B cell (primary cell): ENCODE measurements at regions not wholly inside any gene's neighbourhood (a gene's known extent, or its start where the extent isn't known, plus 50 kb on each side); places are given as distances from the start of the nearest gene placed in this dataset.

Source experiments
- ATAC-seq: fragments of 200-7000 bp; cut with Tn5 transposase; one replicate; pipeline ENCODE4 v1.10.0; 2021; ENCODE audit warnings: low read depth, mild to moderate bottlenecking, moderate number of reproducible peaks, moderate library complexity
- CTCF ChIA-PET: fragments of 350-600 bp; sonication (Branson Sonifier 250); formaldehyde crosslinking; loops from one replicate; lab custom pipeline; 2021; ENCODE audit warnings: antibody characterized with exemption, inconsistent platforms; lab: Charles Lee
- POLR2A ChIA-PET: fragments of 350-600 bp; sonication (Branson Sonifier 250); formaldehyde crosslinking; loops from one replicate; lab custom pipeline; 2021; ENCODE audit warnings: antibody characterized with exemption; lab: Charles Lee
- DNase-seq: peaks from one replicate; pipeline ENCODE4 v3.0.0; 2013
- H2AFZ ChIP-seq: 2 replicates; pipeline ENCODE4 v1.6.1; 2012; ENCODE audit warnings: mild to moderate bottlenecking, low read depth, low read length; ENCODE audit not compliant: insufficient read depth, poor library complexity, severe bottlenecking
- H3K27ac ChIP-seq, 2 donors: 1 replicate in 1 of 2; 2 replicates in 1 of 2; pipeline ENCODE4 v1.5.1; 2012 to 2013; ENCODE audit warnings: low read length in 2 of 2, mild to moderate bottlenecking in 2 of 2, moderate library complexity in 1 of 2
- H3K27me3 ChIP-seq, 4 experiments: fragments of 200-600 bp in 1 of 4; sonication (generic) in 1 of 4; replicated peaks in 1 of 4; 1 replicate in 2 of 4; 2 replicates in 2 of 4; pipeline versions ENCODE4 v1.6.1 to v1.7.0; 2013 to 2016; ENCODE audit warnings: low read length in 3 of 4, mild to moderate bottlenecking in 2 of 4, mixed read lengths in 1 of 4, moderate library complexity in 1 of 4; ENCODE audit not compliant: insufficient read depth in 4 of 4, control insufficient read depth in 3 of 4; ENCODE audit errors: control extremely low read depth in 1 of 4
- H3K36me3 ChIP-seq, 2 experiments: replicated peaks in 1 of 2; 1 replicate in 1 of 2; 2 replicates in 1 of 2; pipeline versions ENCODE4 v1.6.1 to v1.7.1; 2013; ENCODE audit warnings: low read length in 1 of 2; ENCODE audit not compliant: insufficient read depth in 2 of 2, control insufficient read depth in 1 of 2; ENCODE audit errors: control extremely low read depth in 1 of 2, extremely low read depth in 1 of 2
- H3K4me1 ChIP-seq, 2 donors: fragments of 200-600 bp in 1 of 2; sonication (generic) in 1 of 2; 1 replicate in 1 of 2; 2 replicates in 1 of 2; pipeline versions ENCODE4 v1.5.1 to v1.6.1; 2013 to 2017; ENCODE audit warnings: low read length in 2 of 2; ENCODE audit not compliant: control insufficient read depth in 2 of 2, insufficient read depth in 2 of 2
- H3K4me2 ChIP-seq: replicated peaks from 2 replicates; pipeline ENCODE3; 2012; ENCODE audit warnings: mild to moderate bottlenecking, low read depth, low read length; ENCODE audit not compliant: poor library complexity, severe bottlenecking
- H3K4me3 ChIP-seq, 5 experiments: fragments of 200-600 bp in 1 of 5; sonication (generic) in 1 of 5; 1 replicate in 3 of 5; 2 replicates in 2 of 5; pipeline versions ENCODE4 v1.5.1 to v1.7.0; 2011 to 2016; ENCODE audit warnings: low read length in 4 of 5, mild to moderate bottlenecking in 4 of 5, low read depth in 2 of 5, control low read depth in 1 of 5, moderate library complexity in 1 of 5; ENCODE audit not compliant: insufficient read depth in 1 of 5; ENCODE audit errors: control extremely low read depth in 1 of 5, extremely low read depth in 1 of 5
- H3K79me2 ChIP-seq: fragments of 200-600 bp; sonication (generic); one replicate; pipeline ENCODE4 v1.6.0; 2016; ENCODE audit warnings: low read length; ENCODE audit not compliant: control insufficient read depth, insufficient read depth
- H3K9ac ChIP-seq: fragments of 200-600 bp; sonication (generic); 2 replicates; pipeline ENCODE4 v1.6.1; 2017; ENCODE audit warnings: mild to moderate bottlenecking, low read length, moderate library complexity
- H3K9me3 ChIP-seq, 3 donors: one replicate each; pipeline versions ENCODE4 v1.6.1 to v1.7.1; 2013; ENCODE audit warnings: low read length in 2 of 3; ENCODE audit not compliant: control insufficient read depth in 2 of 3, insufficient read depth in 1 of 3; ENCODE audit errors: control extremely low read depth in 1 of 3
- H4K20me1 ChIP-seq: 2 replicates; pipeline ENCODE4 v1.6.0; 2012; ENCODE audit warnings: mild to moderate bottlenecking, low read length; ENCODE audit not compliant: insufficient read depth, control insufficient read depth, poor library complexity, severe bottlenecking
- H3K27ac Mint-ChIP-seq: one replicate; pipeline ENCODE4 v1.8.0; 2021; ENCODE audit warnings: mixed read lengths
- H3K27me3 Mint-ChIP-seq: one replicate; pipeline ENCODE4 v1.8.0; 2021; ENCODE audit warnings: mixed read lengths
- H3K4me1 Mint-ChIP-seq: one replicate; pipeline ENCODE4 v1.8.0; 2021; ENCODE audit warnings: mixed read lengths
- H3K4me3 Mint-ChIP-seq: one replicate; pipeline ENCODE4 v1.8.0; 2021; ENCODE audit warnings: mixed read lengths
- H3K9me3 Mint-ChIP-seq: one replicate; pipeline ENCODE4 v1.8.0; 2022; ENCODE audit warnings: mixed read lengths; ENCODE audit not compliant: insufficient read depth
- CTCF ChIP-seq: fragments of 200-600 bp; IDR thresholded peaks from one replicate; pipeline ENCODE4 v1.8.0; 2022; ENCODE audit warnings: antibody characterized with exemption, mild to moderate bottlenecking
- EZH2 ChIP-seq: IDR thresholded peaks from 2 replicates; pipeline ENCODE4 v1.6.1; 2012; ENCODE audit warnings: borderline replicate concordance, low read depth, mild to moderate bottlenecking, moderate library complexity, low read length; ENCODE audit not compliant: insufficient read depth, poor library complexity, severe bottlenecking
- WGBS: methylation state at CpG from one replicate; pipeline ENCODE4 v1.1.5; 2013; ENCODE audit warnings: missing lambda C conversion rate; ENCODE audit not compliant: insufficient coverage; 5-methylcytosine and 5-hydroxymethylcytosine counted together
- intact Hi-C: fragments of 100-400 bp; cut with micrococcal nuclease; formaldehyde crosslinking; loops from one replicate; pipeline ENCODE4 v1.10.0; 2022

- CTCF ChIA-PET: no interaction called here
- 68% methylated on average over 8 of the region's 9 CpGs for WGBS
- no peak overlapping the region for H3K27ac Mint-ChIP-seq
These were observed 226.1 kb upstream of the GMDS start for GRCh38 chr6:2471472-2471871.

GRCh38 chr6:2469428-2469827 is 224.0 kb upstream of the GMDS start:
- Histone ChIP-seq H4K20me1 (no peaks in the 10 kb centered on the region), H2AFZ (no peak overlapping the region), H3K4me3 (no peak overlapping the region), H3K9ac (no peak overlapping the region), H3K9me3 (no peaks in the 10 kb centered on the region), H3K79me2 (no peaks in the 10 kb centered on the region), H3K27me3 (peaks cover 0 to 10% (median 1%) of the 10 kb centered on the region in 4 experiments), H3K36me3 (no peaks in the 10 kb centered on the region), H3K4me2 (no peak overlapping the region), H3K4me1 (no peaks in the 10 kb centered on the region), H3K27ac (no peak overlapping the region)
- Mint-ChIP-seq H3K4me3 (no peak overlapping the region), H3K9me3 (no peaks in the 10 kb centered on the region), H3K27ac (no peak overlapping the region), H3K4me1 (no peaks in the 10 kb centered on the region), H3K27me3 (peaks cover 38% of the 10 kb centered on the region)
- WGBS: 92% methylated on average over 8 of the region's 8 CpGs
- ChIA-PET CTCF (no interaction called here), POLR2A (interaction anchor here (0.5 kb wide), 1 partner anchor 750 kb away, joined by 5 read pairs; no protein-coding TSS in a partner anchor)
- DNase-seq (no peak), ATAC-seq (no peak)
- TF ChIP-seq CTCF (no peak), EZH2 (no peak)
- intact Hi-C loops: no loop called here

More at GRCh38 chr6:2471472-2471871, 226.1 kb upstream of the GMDS start:
- Histone ChIP-seq H3K4me3 (no peak overlapping the region), H3K36me3 (no peaks in the 10 kb centered on the region), H3K9ac (no peak overlapping the region), H3K4me2 (no peak overlapping the region), H2AFZ (no peak overlapping the region), H3K9me3 (no peaks in the 10 kb centered on the region), H3K27ac (no peak overlapping the region), H3K79me2 (no peaks in the 10 kb centered on the region), H3K27me3 (peaks cover 0 to 10% (median 1%) of the 10 kb centered on the region in 4 experiments), H4K20me1 (no peaks in the 10 kb centered on the region), H3K4me1 (no peaks in the 10 kb centered on the region)
- intact Hi-C loops: no loop called here
- no peaks in the 10 kb centered on the region for H3K9me3 Mint-ChIP-seq
- ATAC-seq: no peak
- peaks cover 39% of the 10 kb centered on the region for H3K27me3 Mint-ChIP-seq
- H3K4me3 Mint-ChIP-seq: no peak overlapping the region
- TF ChIP-seq EZH2 (no peak), CTCF (no peak)
- POLR2A ChIA-PET: no interaction called here
- no peaks in the 10 kb centered on the region for H3K4me1 Mint-ChIP-seq
- no peak for DNase-seq
